ENCODE measurements at regions not wholly inside any gene's neighbourhood (a gene's known extent, or its start where the extent isn't known, plus 50 kb on each side); places are given as distances from the start of the nearest gene placed in this dataset.

- DNase-seq, result peak; percentile 40 to 78
These were observed 287.3 kb downstream of the COG6 start for GRCh38 chr13:39942552-39943273.

DNA sequence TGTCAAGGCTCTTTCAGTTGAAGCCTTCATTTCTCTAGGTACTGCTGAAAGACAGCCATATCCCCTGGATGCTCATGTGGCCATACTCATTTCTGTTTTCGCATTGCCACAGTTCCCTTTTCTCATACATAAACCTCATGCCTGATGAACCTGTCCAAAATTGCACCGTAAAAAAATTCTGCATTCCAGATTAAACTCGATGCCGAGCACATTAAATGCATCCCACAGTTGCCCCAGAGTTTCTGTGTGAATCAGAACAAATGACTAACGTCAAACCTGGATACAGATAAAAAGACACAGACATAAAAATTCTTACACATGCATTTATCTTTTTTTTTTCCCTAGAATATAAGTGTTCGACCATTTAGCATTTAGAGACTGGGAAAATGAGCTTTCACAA is 288.2 kb downstream of the COG6 start:
- DNase-seq, result no peak

- no peak for DNase-seq
These were observed 289.8 kb downstream of the COG6 start for GRCh38 chr13:39945226-39945625.

GRCh38 chr13:39946769-39947168 is 291.3 kb downstream of the COG6 start:
- no peak for DNase-seq

GRCh38 chr13:39951301-39951700 is 295.8 kb downstream of the COG6 start:
- DNase-seq, result no peak

GRCh38 chr13:39952249-39953233 is 297.1 kb downstream of the COG6 start:
- DNase-seq, result no peak

DNA sequence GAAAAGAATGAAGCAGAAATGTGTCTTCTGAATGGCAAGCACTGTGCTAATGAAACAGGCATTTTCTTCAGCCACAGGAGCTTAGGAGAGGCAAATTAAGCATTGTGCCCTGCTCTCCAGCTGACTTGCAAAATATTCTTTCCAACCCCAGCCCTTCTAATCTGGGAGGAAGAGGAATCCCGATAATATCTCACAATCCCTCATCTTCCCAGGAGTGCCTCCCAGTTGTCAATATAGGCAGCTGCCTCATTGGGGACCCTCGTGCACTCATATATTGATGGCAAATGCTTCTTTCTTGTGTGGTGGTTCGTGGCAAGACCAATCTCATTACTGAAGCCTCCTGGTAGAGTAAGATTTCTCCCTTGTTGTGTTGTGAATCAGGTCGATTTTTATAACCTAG is 299.0 kb downstream of the COG6 start:
- no peak for DNase-seq

DNA sequence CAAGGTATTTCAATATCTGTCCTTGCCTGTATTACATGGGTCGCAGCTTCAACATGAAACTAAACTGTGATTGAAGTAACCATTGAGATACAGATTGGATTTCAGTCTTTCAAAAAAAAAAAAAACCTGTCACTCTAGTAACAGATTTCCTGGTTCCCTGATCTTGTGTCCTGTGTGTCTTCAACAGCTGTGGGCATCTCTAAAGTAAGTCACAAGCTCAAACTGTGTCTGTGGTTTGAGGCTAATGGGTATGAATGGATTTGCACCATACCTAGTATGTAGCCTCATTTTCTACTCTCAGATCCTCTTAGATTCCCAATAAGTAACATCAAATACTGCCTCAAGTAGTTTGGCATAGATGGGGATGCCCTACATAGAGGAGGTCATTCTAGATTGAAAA is 300.1 kb downstream of the COG6 start:
- DNase-seq, result no peak

- no peak for DNase-seq
These were observed 300.6 kb downstream of the COG6 start for GRCh38 chr13:39956036-39956435.

DNA sequence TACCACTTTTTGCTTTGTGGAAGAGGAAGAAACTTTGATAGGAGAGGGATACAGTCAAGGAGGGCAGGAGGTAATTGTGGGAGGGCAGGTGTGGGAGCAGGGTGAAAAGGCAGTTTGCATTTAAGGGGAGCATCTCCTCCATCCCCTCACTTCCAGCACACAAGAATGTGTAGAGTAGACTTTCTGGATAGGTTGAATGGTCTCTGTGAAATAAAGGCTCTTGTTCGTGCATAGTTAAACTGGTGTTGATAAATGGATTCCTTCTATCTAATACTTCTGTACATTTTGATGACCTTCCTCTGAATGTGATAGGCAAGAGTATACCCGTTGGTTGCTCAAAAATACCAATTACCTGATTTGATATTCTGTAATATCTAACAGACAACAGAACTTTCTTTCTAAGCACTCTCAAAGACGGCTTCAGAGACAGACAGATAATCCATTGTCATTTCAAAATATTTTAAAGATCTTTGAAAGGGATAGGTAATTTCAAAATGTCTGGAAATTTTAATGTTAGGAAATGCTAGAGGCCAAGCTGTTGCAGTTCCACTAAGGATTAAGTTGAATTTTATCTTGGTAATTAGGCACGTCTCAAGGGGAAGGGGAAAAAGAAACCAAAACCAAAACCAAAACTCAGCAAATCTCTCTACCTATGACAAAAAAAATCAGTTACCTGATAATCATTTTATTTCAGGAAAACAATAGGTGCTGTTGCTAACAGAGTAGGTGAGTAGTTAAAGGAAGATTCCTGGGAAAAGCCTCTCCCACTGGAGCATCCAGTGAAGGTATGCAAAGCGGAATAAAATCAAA is 302.6 kb downstream of the COG6 start:
- no peak for DNase-seq

- no peak for DNase-seq
These were observed 304.2 kb downstream of the COG6 start for GRCh38 chr13:39959497-39960144.

- no peak for DNase-seq
These were observed 304.7 kb downstream of the COG6 start for GRCh38 chr13:39960191-39960590.

DNA sequence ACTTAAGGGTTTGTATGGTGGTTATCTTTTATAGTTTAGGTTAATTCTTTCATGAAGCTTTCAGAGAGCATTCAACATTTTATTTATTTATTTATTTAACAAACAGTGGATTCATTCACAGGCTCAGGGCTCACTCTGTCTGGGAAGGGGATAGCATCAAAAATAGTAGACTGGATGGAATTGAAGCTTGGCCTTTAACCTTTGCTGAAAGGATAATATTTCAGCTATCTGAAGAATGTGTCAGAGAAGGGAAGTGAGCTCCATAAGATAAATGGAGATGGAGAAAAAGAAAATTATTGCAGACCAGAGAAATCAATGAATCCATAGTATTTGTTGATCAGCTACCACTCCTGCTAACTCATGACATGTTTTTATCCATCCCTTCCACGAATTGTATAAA is 305.6 kb downstream of the COG6 start:
- no peak for DNase-seq

- no peak for DNase-seq
These were observed 308.1 kb downstream of the COG6 start for GRCh38 chr13:39963612-39964011.

GRCh38 chr13:39965309-39965708 is 309.8 kb downstream of the COG6 start:
- no peak for DNase-seq

DNA sequence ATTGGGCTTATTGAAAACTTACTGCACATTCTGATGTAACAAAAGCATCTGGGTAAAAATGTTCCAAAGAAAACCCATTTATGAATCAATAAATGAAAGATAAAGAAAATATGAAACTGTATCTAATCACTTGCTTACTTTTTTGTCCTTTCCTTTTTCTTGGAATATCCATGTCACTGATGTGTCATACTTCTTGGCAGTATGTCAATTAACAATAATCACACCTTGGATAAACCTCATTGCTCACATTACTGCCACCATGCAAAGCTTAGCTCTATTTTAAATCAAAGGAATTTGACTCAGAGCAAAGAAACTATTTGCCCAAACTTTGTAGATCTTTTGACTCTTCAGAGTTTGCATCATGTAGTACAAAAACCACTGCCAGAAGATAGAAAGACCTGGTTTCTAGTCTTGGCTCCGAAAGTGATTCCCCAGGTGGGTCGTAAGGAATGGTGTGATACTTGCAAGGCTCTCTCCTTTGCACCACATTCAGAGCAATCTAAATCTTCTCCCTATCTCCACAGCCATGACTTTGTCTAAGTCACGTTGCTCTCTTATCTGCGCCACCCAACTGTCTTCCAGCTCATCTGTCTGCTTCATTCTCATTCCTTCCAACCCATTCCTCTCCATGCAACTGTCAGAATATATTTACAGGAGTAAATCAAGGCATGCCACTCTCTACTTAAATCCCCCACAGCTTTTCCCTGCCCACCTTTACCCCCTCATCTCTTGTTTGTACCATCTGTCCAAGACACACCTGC is 311.9 kb downstream of the COG6 start:
- DNase-seq, result no peak

DNA sequence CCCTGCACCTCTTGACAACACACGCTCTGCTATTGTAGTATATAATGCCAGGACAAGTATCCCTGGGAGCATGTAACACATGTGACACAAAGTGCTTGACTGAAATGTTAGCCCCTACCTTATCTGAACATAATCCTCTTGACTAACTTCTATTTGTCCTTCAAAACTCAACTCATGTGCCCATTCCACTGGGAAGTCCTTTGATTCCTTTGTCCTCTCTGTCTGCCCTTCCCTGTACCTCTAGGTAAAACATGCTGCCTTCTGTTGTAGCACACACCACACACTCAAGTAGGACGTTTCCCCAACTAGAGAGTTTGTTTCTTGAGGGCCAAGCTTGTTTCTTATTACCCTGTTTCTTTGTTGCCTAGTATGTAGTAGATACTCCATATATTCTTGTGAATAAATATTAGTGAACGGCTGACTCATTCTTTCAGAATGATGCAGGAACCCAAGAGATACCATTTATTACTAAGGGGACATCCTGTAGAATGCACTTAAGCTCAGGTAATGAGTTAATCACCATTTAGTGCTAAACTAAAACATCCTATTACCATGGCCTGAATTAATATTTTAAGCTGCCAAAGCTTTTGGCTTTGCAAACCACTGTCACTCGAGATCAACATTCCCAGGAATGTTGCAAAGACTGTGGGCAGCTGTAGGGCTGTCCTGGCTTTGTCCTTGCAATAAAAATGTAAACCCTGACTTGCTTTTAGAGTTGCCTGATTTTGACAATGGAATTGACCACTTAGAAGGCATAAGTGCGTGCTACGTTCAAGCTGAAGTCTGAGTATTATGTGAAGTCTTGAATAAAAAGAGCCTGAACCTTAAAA is 313.4 kb downstream of the COG6 start:
- DNase-seq, result no peak

DNA sequence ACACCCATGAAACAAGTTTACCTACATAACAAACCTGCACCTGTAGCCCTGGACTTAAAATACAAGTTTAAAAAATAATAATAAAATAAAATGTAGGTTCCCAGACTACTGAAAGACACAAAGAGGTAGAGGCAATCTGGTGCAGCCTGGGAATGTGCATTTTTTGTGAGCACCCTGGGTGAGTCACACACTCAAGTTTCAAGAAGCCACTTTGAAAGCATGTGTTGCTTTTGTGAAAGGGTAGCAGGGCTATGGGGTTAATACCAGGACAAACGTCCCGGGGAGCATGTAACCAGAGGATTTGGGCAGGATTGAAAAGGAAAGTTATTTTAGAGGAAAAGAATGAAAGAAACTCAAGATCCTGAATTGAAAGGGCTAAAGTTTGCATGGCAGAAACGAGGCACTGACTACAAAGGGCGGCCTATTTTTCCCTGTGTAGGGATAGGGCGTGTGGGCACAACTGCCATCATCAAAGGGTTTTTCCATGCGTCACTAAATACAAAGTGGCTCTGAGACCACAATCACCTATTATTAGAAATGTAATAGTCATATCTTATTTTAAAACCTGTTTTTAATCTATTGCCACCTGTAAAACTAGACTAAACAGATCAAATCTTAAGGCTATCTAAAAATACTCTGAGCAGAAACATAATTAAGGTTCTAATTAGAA is 314.9 kb downstream of the COG6 start:
- no peak for DNase-seq

DNA sequence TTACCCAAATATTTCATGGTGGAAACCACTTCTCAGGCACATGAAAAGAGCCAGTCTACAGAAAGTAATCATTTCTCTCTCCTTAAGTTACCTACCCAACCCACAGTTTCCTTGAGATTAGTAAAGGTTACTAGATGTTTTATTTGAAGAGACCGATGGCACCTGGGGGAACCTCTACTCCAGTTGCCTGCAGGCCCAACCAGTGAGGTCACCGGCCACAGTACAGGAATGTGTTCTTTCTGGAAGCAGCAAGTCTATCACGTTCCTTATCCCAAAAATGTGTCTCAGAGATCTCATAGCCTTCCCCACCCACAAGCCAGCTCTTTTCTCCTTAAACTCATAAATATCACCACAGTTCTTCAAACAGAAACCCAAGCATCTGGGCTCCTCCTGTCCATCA is 316.1 kb downstream of the COG6 start:
- DNase-seq, result no peak

DNA sequence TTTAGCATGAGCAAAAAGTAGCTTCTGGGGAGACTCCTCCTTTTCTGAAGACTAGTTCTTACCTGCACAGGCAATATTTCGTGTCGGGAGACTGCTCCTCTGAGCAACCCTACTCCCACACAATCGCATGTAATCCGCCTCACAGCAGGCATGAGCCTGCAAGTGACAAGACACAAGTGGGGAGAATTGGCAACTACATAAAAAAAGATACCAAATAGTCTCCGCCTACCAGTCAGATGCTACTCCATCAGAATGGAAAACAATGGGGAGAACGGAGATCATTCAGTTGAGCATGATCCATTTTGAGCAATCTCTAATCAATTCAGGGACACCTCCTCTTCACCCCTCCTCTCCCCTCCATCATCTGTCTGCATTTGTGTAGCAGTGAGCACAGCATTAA is 321.0 kb downstream of the COG6 start:
- no peak for DNase-seq

All from SW 1271 (cell line).